Heart left ventricle (tissue), 13 donors: ENCODE measurements at regions not wholly inside any gene's neighbourhood (a gene's known extent, or its start where the extent isn't known, plus 50 kb on each side); places are given as distances from the start of the nearest gene placed in this dataset.

ENCODE experiments used
- CTCF ChIP-seq, 12 donors: fragments of 200-600 bp; sonication (generic) in 4 of 12; IDR thresholded peaks; one replicate each; pipeline versions ENCODE4 v1.5.0 to v1.8.0; 2018 to 2022; ENCODE audit warnings: antibody characterized with exemption in 12 of 12, mild to moderate bottlenecking in 5 of 12
- POLR2A ChIP-seq, 2 donors: fragments of 450-650 bp; IDR thresholded peaks; one replicate each; pipeline ENCODE4 v1.6.1; 2017; ENCODE audit warnings: antibody characterized with exemption in 2 of 2, mild to moderate bottlenecking in 2 of 2, moderate library complexity in 2 of 2
- donor health status: ischemic (EF 13 %, LVEDD 7.1; RV severe dilation, severe dysfunction).
- donor health status: DM: no; HTN: yes; CAD: no.
- donor health status: DM: no; HTN: no; CAD: no.
- donor health status: ischemic (EF 25% LVEDD 6.9; RV normal size, moderate dysfunction).
- donor health status: ischemic (EF 25% LVEDD 5.7; RV mildly dilated, moderate dysfunction).
- donor health status: ischemic (EF 35%, LVEDD 5.7; RV mildly dilated, moderate dysfunction).
- donor health status: nonischemic (EF 11% LVEDD 7.7; RV severe dilation, severe dysfunction).
- donor health status: DM: yes; HTN: yes; CAD: no.
- donor health status: PGD.
- donor health status: ischemic (EF 29% LVEDD 5.4; RV normal size, mild dysfunction).
- donor health status: nonischemic (EF 23%, LVEDD 6.1; RV moderate dilation, normal function).

- TF ChIP-seq CTCF (IDR thresholded peaks at IDR 0.05) (no peak), POLR2A (IDR thresholded peaks at IDR 0.05) (no peak)
These were observed 385.6 kb downstream of the ETS1 start for GRCh38 chr11:128201801-128202200.
